SH-SY5Y (cell line): ENCODE measurements at regions not wholly inside any gene's neighbourhood (a gene's known extent, or its start where the extent isn't known, plus 50 kb on each side); places are given as distances from the start of the nearest gene placed in this dataset.
A peak's percentile ranks its signal among the peaks of the same experiment; 100 is the strongest.

ENCODE experiments used
- GATA2 ChIP-seq: IDR thresholded peaks from 2 replicates; pipeline ENCODE4 v1.6.1; 2011; ENCODE audit warnings: mild to moderate bottlenecking, low read depth, low read length
- GATA3 ChIP-seq: IDR thresholded peaks from 2 replicates; pipeline ENCODE4 v1.6.1; 2011; ENCODE audit warnings: low read depth, mild to moderate bottlenecking, low read length, moderate library complexity

- TF ChIP-seq GATA3 (peak; percentile 96), GATA2 (peak; percentile 98)
Measured at GRCh38 chr9:87180361-87180760, 233.1 kb upstream of the GAS1 start.
